ENCODE measurements at regions not wholly inside any gene's neighbourhood (a gene's known extent, or its start where the extent isn't known, plus 50 kb on each side); places are given as distances from the start of the nearest gene placed in this dataset.

DNA sequence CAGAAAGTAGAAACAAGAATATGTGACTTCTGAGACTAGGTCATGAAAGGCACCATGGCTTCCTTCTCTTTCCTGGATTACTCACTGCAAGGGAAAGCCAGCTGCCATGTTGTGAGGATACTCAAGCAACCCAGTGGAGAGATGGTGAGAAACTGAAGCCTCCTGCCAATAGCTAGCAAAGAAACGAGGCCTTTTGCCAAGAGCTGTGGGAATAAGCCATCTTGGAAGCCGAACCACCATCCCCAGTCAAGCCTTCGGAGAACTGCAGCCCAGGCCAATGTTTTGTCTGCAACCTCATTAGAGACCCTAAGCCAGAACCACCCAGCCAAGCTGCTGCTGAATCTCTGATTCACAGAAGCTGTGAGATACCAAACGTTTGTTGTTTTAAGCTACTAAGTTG lies 104.7 kb upstream of the CRHR1 start:
- ATAC-seq (ENCODE audit: low FRiP score) (no peak), DNase-seq (ENCODE audit: low spot score) (no peak)
- TF ChIP-seq, protein P1, sequence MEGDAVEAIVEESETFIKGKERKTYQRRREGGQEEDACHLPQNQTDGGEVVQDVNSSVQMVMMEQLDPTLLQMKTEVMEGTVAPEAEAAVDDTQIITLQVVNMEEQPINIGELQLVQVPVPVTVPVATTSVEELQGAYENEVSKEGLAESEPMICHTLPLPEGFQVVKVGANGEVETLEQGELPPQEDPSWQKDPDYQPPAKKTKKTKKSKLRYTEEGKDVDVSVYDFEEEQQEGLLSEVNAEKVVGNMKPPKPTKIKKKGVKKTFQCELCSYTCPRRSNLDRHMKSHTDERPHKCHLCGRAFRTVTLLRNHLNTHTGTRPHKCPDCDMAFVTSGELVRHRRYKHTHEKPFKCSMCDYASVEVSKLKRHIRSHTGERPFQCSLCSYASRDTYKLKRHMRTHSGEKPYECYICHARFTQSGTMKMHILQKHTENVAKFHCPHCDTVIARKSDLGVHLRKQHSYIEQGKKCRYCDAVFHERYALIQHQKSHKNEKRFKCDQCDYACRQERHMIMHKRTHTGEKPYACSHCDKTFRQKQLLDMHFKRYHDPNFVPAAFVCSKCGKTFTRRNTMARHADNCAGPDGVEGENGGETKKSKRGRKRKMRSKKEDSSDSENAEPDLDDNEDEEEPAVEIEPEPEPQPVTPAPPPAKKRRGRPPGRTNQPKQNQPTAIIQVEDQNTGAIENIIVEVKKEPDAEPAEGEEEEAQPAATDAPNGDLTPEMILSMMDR (IDR thresholded peaks at IDR 0.05), result no peak

DNA sequence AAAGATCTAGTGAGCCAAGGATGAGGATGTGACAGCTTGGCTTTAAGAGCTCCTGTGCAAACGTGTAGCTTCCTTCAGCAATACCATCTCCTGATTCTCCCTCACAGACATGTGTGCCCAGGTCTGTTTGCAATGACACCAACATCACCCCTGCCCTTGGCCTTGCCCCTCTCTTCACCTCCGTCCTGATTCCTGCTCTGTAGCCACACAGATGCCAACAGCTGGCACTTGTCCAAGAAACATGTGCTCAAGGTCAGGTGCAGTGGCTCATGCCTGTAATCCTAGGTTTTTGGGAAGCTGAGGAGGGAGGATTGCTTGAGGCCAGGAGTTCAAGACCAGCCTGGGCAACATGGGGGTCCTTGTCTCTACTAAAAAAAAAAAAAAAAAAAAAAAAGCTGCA lies 103.8 kb upstream of the CRHR1 start:
- ATAC-seq (ENCODE audit: low FRiP score) (no peak), DNase-seq (ENCODE audit: low spot score) (no peak)
- TF ChIP-seq, protein P1 (IDR thresholded peaks at IDR 0.05), result no peak

DNA sequence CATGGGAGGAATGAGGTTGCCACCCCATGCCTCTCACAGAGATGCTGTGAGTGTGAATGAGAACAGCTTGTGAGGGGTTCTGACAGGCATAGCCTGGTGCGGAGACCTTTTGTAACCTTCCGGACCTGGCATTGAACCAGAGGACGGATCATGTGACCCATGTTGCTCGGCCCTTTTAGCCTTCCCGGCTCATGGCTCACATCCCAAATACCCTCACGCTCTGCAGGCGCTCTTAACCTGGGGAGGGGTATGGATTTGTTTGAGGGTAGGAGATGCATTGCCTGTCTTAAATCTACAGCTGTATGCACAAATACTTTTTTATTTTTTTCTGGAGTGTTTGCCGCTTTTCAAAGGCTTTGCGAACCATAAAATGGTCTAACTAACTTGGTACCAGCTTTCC lies 102.4 kb upstream of the CRHR1 start:
- TF ChIP-seq, protein P1 (IDR thresholded peaks at IDR 0.05), result no peak
- DNase-seq (ENCODE audit: low spot score) (no peak), ATAC-seq (ENCODE audit: low FRiP score) (no peak)

DNA sequence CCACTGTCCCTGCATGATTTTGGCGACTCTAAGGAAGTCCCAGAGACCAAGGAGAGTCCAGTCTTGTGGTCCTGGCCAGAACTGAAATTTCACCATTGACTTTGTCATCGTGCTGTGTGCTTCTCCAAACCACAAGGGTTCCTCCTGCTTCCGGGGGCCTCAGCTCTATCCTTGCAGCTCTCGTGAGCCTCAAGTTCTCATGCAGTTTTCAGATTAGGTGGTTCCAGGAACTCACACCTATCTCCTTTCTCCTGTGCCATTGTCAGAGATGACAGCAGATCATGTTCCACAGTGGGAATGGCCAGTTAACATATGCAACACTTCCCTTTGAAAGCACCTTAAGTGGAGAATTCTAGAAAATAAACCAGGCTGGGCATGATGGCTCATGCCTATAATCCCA lies 97.9 kb upstream of the CRHR1 start:
- DNase-seq (ENCODE audit: low spot score), result no peak
- TF ChIP-seq, protein P1 (IDR thresholded peaks at IDR 0.05), result no peak
- no peak for ATAC-seq (ENCODE audit: low FRiP score)

DNA sequence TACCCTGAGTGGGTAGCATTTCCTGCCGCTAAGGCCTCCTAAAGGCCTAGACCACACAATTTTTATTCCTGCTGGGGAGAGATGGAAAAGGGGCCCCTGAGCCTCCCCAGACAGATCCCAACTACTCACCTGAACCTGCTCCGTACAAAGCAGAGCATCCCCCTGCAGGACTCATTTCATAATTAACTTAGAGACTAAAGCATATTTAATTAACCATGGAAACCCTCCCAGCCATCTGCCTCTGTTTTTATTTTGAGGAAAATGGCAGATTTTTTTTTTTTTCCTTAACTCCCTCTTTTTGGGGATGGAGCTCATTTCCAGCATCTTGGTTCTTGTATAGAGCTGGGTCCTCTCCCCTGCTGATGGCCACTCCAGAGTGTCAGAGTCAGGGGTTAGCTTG lies 96.5 kb upstream of the CRHR1 start:
- DNase-seq (ENCODE audit: low spot score), result no peak

DNA sequence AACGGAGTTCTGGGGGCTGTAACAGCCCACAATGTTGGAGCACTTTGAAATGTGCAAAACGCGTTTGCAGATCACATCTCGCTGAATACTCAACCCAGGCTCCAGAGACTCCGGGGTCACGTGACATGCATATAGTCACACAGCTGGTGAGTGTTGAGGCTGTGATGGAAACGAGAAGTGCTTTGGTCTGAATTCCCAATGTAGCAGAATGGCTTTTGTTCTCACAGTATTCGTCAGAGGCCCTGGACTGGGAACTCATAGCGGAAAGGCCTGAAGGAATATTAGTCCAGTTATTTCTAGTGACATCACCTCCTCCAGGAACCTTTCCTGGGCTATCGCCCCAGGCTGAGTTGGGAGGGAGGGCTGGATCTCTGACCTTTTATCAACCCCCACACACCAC lies 95.8 kb upstream of the CRHR1 start:
- TF ChIP-seq, protein P1 (IDR thresholded peaks at IDR 0.05), result no peak

More for the DNA sequence above, 96.5 kb upstream of the CRHR1 start:
- TF ChIP-seq, protein P1 (IDR thresholded peaks at IDR 0.05), result no peak
- ATAC-seq (ENCODE audit: low FRiP score), result no peak

DNA sequence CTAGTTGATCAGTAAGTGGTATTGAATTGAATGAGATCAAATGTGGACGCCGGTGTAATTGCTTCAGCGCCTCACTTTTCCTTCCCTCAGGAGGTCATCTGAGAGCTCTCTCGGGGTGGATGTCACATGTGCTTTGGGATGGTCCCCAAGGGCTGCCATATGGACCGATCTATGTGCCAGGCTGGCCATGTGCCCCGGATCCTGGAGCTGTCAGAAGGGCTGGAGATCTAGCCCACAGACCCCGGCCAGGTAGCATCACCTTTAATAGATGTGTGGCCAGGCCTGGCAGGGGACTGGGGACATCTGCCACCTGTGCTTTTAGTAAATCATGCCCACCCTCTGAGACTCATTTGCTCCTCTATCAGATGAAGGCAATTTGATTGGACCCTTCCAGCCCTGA lies 95.3 kb upstream of the CRHR1 start:
- TF ChIP-seq, protein P1 (IDR thresholded peaks at IDR 0.05), result no peak
- no peak for ATAC-seq (ENCODE audit: low FRiP score)
- DNase-seq (ENCODE audit: low spot score), result no peak

More for the DNA sequence above, 95.8 kb upstream of the CRHR1 start:
- no peak for ATAC-seq (ENCODE audit: low FRiP score)
- no peak for DNase-seq (ENCODE audit: low spot score)
